A673 (cell line): ENCODE measurements at regions not wholly inside any gene's neighbourhood (a gene's known extent, or its start where the extent isn't known, plus 50 kb on each side); places are given as distances from the start of the nearest gene placed in this dataset.

ENCODE experiments used
- EZH2 ChIP-seq: fragments of 200-600 bp; sonication (generic); IDR thresholded peaks from 2 replicates; pipeline ENCODE4 v1.6.1; 2017; ENCODE audit warnings: borderline replicate concordance, low read depth, mild to moderate bottlenecking, mixed read lengths, antibody characterized with exemption, low read length; ENCODE audit not compliant: poor library complexity, severe bottlenecking
- TF ChIP-seq, protein P1 (sequence below): fragments of 300-800, 200-600 bp; sonication (generic); conservative IDR thresholded peaks from 2 replicates; pipeline ENCODE4 v1.5.1; 2017; ENCODE audit warnings: low read depth, mild to moderate bottlenecking, antibody characterized with exemption, low read length, moderate library complexity, mixed read lengths

DNA sequence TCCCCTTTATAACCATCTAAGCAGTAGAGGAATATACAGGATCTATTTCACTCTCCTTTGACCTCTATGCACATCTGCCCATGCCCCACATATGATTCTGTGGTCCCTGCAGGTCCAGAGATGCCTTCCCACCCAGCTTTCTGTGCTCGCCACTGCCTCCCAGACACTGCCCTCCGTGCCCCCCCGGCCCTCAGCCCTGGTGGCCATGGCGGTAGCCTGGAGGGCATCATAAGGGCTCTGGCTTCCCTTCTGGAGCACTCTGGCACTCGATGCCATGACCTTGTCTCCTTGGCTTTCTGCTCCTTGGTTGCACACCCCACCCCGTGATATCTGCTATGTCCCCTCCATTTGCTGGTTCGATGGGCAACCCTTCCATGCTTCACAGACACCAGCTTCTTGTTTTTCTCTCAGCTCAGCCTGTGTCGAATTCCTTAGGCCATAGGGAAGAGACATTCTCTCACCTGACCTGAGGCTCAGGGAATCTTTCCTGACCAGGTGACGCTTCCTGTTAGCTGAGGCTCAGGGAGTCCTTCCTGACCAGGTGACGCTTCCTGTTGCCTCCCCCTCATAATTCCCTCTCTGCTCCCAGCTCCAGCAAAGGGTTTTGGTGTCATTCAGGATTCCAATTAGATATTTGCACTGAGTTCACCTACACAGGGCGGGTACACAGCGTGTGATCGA is 100.4 kb upstream of the GLI3 start:
- TF ChIP-seq, protein P1, sequence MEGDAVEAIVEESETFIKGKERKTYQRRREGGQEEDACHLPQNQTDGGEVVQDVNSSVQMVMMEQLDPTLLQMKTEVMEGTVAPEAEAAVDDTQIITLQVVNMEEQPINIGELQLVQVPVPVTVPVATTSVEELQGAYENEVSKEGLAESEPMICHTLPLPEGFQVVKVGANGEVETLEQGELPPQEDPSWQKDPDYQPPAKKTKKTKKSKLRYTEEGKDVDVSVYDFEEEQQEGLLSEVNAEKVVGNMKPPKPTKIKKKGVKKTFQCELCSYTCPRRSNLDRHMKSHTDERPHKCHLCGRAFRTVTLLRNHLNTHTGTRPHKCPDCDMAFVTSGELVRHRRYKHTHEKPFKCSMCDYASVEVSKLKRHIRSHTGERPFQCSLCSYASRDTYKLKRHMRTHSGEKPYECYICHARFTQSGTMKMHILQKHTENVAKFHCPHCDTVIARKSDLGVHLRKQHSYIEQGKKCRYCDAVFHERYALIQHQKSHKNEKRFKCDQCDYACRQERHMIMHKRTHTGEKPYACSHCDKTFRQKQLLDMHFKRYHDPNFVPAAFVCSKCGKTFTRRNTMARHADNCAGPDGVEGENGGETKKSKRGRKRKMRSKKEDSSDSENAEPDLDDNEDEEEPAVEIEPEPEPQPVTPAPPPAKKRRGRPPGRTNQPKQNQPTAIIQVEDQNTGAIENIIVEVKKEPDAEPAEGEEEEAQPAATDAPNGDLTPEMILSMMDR: no peak
- no peak for TF ChIP-seq EZH2
